IMR-90 (cell line): ENCODE measurements at regions not wholly inside any gene's neighbourhood (a gene's known extent, or its start where the extent isn't known, plus 50 kb on each side); places are given as distances from the start of the nearest gene placed in this dataset.

Experiments used
- ATAC-seq: fragments of 200-7000 bp; cut with Tn5 transposase; 2 replicates; pipeline ENCODE4 v1.9.1; 2020; ENCODE audit warnings: low read depth, mild to moderate bottlenecking, moderate library complexity
- BruUV-seq: library from RNA; stranded (reverse); fragments of 400-500 nt; replicated peaks from 2 replicates; lab custom pipeline; 2021; lab: Mats Ljungman, UMichigan
- CTCF ChIA-PET: fragments of 300-600 bp; formaldehyde crosslinking; extraction: SDS; loops from one replicate; lab custom pipeline; 2021; ENCODE audit warnings: antibody characterized with exemption; lab: Yijun Ruan, JAX
- POLR2A ChIA-PET: fragments of 300-600 bp; sonication (Branson Sonifier 250); formaldehyde crosslinking; loops from one replicate; lab custom pipeline; 2022; ENCODE audit warnings: antibody characterized with exemption; ENCODE audit not compliant: unreplicated experiment; lab: Charles Lee
- DNase-seq: peaks from one replicate; pipeline ENCODE4 v3.0.0; 2013
- H2AFZ ChIP-seq: replicated peaks from 2 replicates; pipeline ENCODE3; 2013; ENCODE audit warnings: low read length, mild to moderate bottlenecking; ENCODE audit not compliant: poor library complexity
- H2AK5ac ChIP-seq: 2 replicates; pipeline ENCODE4 v1.6.1; 2013; ENCODE audit warnings: low read depth, low read length, inconsistent platforms
- H2AK9ac ChIP-seq: replicated peaks from 2 replicates; pipeline ENCODE3; 2013; ENCODE audit warnings: mild to moderate bottlenecking, low read depth, low read length, moderate library complexity; ENCODE audit not compliant: poor library complexity
- H2BK120ac ChIP-seq: 2 replicates; pipeline ENCODE4 v1.6.1; 2013; ENCODE audit warnings: low read depth, low read length, inconsistent platforms
- H2BK15ac ChIP-seq: 3 replicates; pipeline ENCODE4 v1.6.1; 2013; ENCODE audit warnings: low read depth, low read length, inconsistent platforms
- H2BK20ac ChIP-seq: 2 replicates; pipeline ENCODE4 v1.6.1; 2013; ENCODE audit warnings: low read depth, mild to moderate bottlenecking, inconsistent platforms, low read length, moderate library complexity
- H2BK5ac ChIP-seq: 2 replicates; pipeline ENCODE4 v1.6.1; 2013; ENCODE audit warnings: mild to moderate bottlenecking, low read depth, low read length, inconsistent platforms; ENCODE audit not compliant: poor library complexity, severe bottlenecking
- H3K14ac ChIP-seq: replicated peaks from 2 replicates; pipeline ENCODE4 v1.6.1; 2013; ENCODE audit warnings: low read depth, low read length, inconsistent platforms
- H3K18ac ChIP-seq: 2 replicates; pipeline ENCODE4 v1.6.1; 2013; ENCODE audit warnings: low read depth, low read length, control low read depth
- H3K23ac ChIP-seq: 2 replicates; pipeline ENCODE4 v1.6.1; 2013; ENCODE audit warnings: low read depth, low read length, inconsistent platforms
- H3K27ac ChIP-seq: 2 replicates; pipeline ENCODE4 v1.5.1; 2013; ENCODE audit warnings: mild to moderate bottlenecking, control low read depth, low read length; ENCODE audit not compliant: insufficient read depth
- H3K27me3 ChIP-seq: 2 replicates; pipeline ENCODE4 v1.6.1; 2013; ENCODE audit warnings: low read length; ENCODE audit not compliant: control insufficient read depth, insufficient read depth
- H3K36me3 ChIP-seq: 2 replicates; pipeline ENCODE4 v1.6.1; 2013; ENCODE audit warnings: low read length, mixed read lengths; ENCODE audit not compliant: control insufficient read depth, insufficient read depth
- H3K4ac ChIP-seq: 2 replicates; pipeline ENCODE4 v1.6.1; 2013; ENCODE audit warnings: low read depth, low read length, inconsistent platforms
- H3K4me1 ChIP-seq: 2 replicates; pipeline ENCODE4 v1.6.1; 2013; ENCODE audit warnings: low read length, mixed read lengths; ENCODE audit not compliant: control insufficient read depth, insufficient read depth
- H3K4me2 ChIP-seq: 2 replicates; pipeline ENCODE4 v1.6.1; 2013; ENCODE audit warnings: low read depth, mild to moderate bottlenecking, control low read depth, low read length, moderate library complexity
- H3K4me3 ChIP-seq: 2 replicates; pipeline ENCODE4 v1.5.1; 2013; ENCODE audit warnings: low read depth, mild to moderate bottlenecking, control low read depth, low read length, moderate library complexity; ENCODE audit not compliant: insufficient read depth
- H3K56ac ChIP-seq: 2 replicates; pipeline ENCODE4 v1.6.1; 2013; ENCODE audit warnings: low read length, inconsistent platforms; ENCODE audit not compliant: insufficient read depth; ENCODE audit errors: extremely low read depth
- H3K79me1 ChIP-seq, 2 experiments: 2 replicates each; pipeline ENCODE4 v1.6.1; 2013; ENCODE audit warnings: low read length in 2 of 2, inconsistent platforms in 1 of 2, low read depth in 1 of 2
- H3K9ac ChIP-seq: 2 replicates; pipeline ENCODE4 v1.6.1; 2013; ENCODE audit warnings: low read depth, low read length, control low read depth
- H3K9me1 ChIP-seq: 2 replicates; pipeline ENCODE4 v1.6.1; 2013; ENCODE audit warnings: low read length, inconsistent platforms; ENCODE audit not compliant: insufficient read depth
- H3K9me3 ChIP-seq: 2 replicates; pipeline ENCODE4 v1.6.1; 2013; ENCODE audit warnings: low read length; ENCODE audit not compliant: control insufficient read depth, insufficient read depth
- H4K20me1 ChIP-seq: 2 replicates; pipeline ENCODE4 v1.6.1; 2013; ENCODE audit warnings: low read length, inconsistent platforms; ENCODE audit not compliant: insufficient read depth
- H4K5ac ChIP-seq: 2 replicates; pipeline ENCODE4 v1.6.1; 2013; ENCODE audit warnings: mild to moderate bottlenecking, low read depth, low read length, control low read depth
- H4K8ac ChIP-seq, 2 experiments: 2 replicates each; pipeline ENCODE4 v1.6.1; 2013; ENCODE audit warnings: low read depth in 2 of 2, low read length in 2 of 2, control low read depth in 1 of 2, inconsistent platforms in 1 of 2
- H4K91ac ChIP-seq: 2 replicates; pipeline ENCODE4 v1.6.1; 2013; ENCODE audit warnings: low read depth, low read length, inconsistent platforms; ENCODE audit not compliant: insufficient read depth
- BHLHE40 ChIP-seq: fragments of 150-350 bp; IDR thresholded peaks from 2 replicates; pipeline ENCODE4 v1.6.1; 2016; ENCODE audit warnings: mild to moderate bottlenecking, low read depth, low read length
- CEBPB ChIP-seq: IDR thresholded peaks from 2 replicates; pipeline ENCODE4 v1.6.1; 2012; ENCODE audit warnings: low read depth, low read length, improper control_type of control experiment
- CHD1 ChIP-seq: IDR thresholded peaks from 2 replicates; pipeline ENCODE4 v1.6.1; 2012; ENCODE audit warnings: low read depth, low read length, improper control_type of control experiment
- ELK1 ChIP-seq: fragments of 150-350 bp; IDR thresholded peaks from 2 replicates; pipeline ENCODE4 v1.6.1; 2016; ENCODE audit warnings: low read depth, mild to moderate bottlenecking, low read length, moderate library complexity, borderline replicate concordance
- FOS ChIP-seq: fragments of 150-350 bp; IDR thresholded peaks from 2 replicates; pipeline ENCODE4 v1.6.1; 2016; ENCODE audit warnings: low read depth, low read length
- MAFK ChIP-seq: IDR thresholded peaks from 2 replicates; pipeline ENCODE4 v1.6.1; 2012; ENCODE audit warnings: low read depth, low read length, improper control_type of control experiment
- MAZ ChIP-seq: IDR thresholded peaks from 2 replicates; pipeline ENCODE4 v1.6.1; 2012; ENCODE audit warnings: low read depth, mild to moderate bottlenecking, low read length, improper control_type of control experiment, moderate library complexity, borderline replicate concordance
- MXI1 ChIP-seq: IDR thresholded peaks from 2 replicates; pipeline ENCODE4 v1.6.1; 2012; ENCODE audit warnings: low read depth, mild to moderate bottlenecking, low read length, moderate library complexity, borderline replicate concordance
- NFE2L2 ChIP-seq: fragments of 150-350 bp; IDR thresholded peaks from 2 replicates; pipeline ENCODE4 v1.6.1; 2016; ENCODE audit warnings: low read depth, mild to moderate bottlenecking, low read length
- POLR2A ChIP-seq: IDR thresholded peaks from 2 replicates; pipeline ENCODE4 v1.6.1; 2012; ENCODE audit warnings: mild to moderate bottlenecking, low read depth, low read length
- RAD21 ChIP-seq: IDR thresholded peaks from 2 replicates; pipeline ENCODE4 v1.6.1; 2012; ENCODE audit warnings: low read length, improper control_type of control experiment
- RCOR1 ChIP-seq: IDR thresholded peaks from 2 replicates; pipeline ENCODE4 v1.6.1; 2012; ENCODE audit warnings: mild to moderate bottlenecking, low read length, improper control_type of control experiment; ENCODE audit not compliant: insufficient replicate concordance
- RFX5 ChIP-seq: IDR thresholded peaks from 2 replicates; pipeline ENCODE4 v1.8.0; 2012; ENCODE audit warnings: low read depth, mild to moderate bottlenecking, low read length, moderate library complexity
- SMC3 ChIP-seq: fragments of 150-350 bp; IDR thresholded peaks from 2 replicates; pipeline ENCODE4 v1.6.1; 2016; ENCODE audit warnings: low read depth, mild to moderate bottlenecking, antibody characterized with exemption, low read length, moderate library complexity
- WGBS, 2 experiments: methylation state at CpG; one replicate each; pipeline versions ENCODE4 v1.1.5 to v1.1.7; 2013; ENCODE audit warnings: missing lambda C conversion rate in 2 of 2; ENCODE audit not compliant: insufficient read length in 1 of 2; ENCODE audit errors: extremely low coverage in 2 of 2; 5-methylcytosine and 5-hydroxymethylcytosine counted together
- dilution Hi-C: fragments of 300-500 bp; cut with HindIII; formaldehyde crosslinking; loops from one replicate; pipeline ENCODE4 v1.14.3; 2018; ENCODE audit warnings: low sequenced_read_pairs; ENCODE audit not compliant: unreplicated experiment
- in situ Hi-C: fragments of 300-500 bp; cut with MboI; formaldehyde crosslinking; loops from 3 replicates; pipeline ENCODE4 v1.14.3; 2019; ENCODE audit warnings: low sequenced_read_pairs, inconsistent platforms, mixed read lengths
- intact Hi-C: fragments of 100-400 bp; cut with micrococcal nuclease; formaldehyde crosslinking; loops from 2 replicates; pipeline ENCODE4 v1.10.0; 2022
- TF ChIP-seq, protein P1 (sequence below): fragments of 150-350 bp; IDR thresholded peaks from 2 replicates; pipeline ENCODE4 v1.6.1; 2017; ENCODE audit warnings: mild to moderate bottlenecking, antibody characterized with exemption, low read length, low read depth
- TF ChIP-seq, protein P2 (sequence below): conservative IDR thresholded peaks from 2 replicates; pipeline ENCODE4 v1.5.1; 2012; ENCODE audit warnings: mild to moderate bottlenecking, low read depth, low read length, improper control_type of control experiment

GRCh38 chr4:19888587-19888986 lies 363.1 kb upstream of the SLIT2 start:
- no peak overlapping the region for H2AK5ac ChIP-seq
- no peaks in the 10 kb centered on the region for H3K9me1 ChIP-seq
- in situ Hi-C loops (no loop called here), intact Hi-C loops (loop anchor here (10.0 kb wide), 1 partner anchor 584 kb away; no protein-coding TSS in a partner anchor), dilution Hi-C loops (no loop called here)
- no peak overlapping the region for H3K18ac ChIP-seq
- H2BK20ac ChIP-seq = no peak overlapping the region
- H3K4ac ChIP-seq = no peak overlapping the region
- WGBS, 2 experiments = no CpG with 5 or more reads among the region's 2 CpGs
- H3K9ac ChIP-seq = no peak overlapping the region
- no peak overlapping the region for H3K4me3 ChIP-seq
- no peak for TF ChIP-seq CHD1
- TF ChIP-seq, protein P1, sequence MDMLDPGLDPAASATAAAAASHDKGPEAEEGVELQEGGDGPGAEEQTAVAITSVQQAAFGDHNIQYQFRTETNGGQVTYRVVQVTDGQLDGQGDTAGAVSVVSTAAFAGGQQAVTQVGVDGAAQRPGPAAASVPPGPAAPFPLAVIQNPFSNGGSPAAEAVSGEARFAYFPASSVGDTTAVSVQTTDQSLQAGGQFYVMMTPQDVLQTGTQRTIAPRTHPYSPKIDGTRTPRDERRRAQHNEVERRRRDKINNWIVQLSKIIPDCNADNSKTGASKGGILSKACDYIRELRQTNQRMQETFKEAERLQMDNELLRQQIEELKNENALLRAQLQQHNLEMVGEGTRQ = no peak
- TF ChIP-seq MAZ = no peak
- TF ChIP-seq, protein P2, sequence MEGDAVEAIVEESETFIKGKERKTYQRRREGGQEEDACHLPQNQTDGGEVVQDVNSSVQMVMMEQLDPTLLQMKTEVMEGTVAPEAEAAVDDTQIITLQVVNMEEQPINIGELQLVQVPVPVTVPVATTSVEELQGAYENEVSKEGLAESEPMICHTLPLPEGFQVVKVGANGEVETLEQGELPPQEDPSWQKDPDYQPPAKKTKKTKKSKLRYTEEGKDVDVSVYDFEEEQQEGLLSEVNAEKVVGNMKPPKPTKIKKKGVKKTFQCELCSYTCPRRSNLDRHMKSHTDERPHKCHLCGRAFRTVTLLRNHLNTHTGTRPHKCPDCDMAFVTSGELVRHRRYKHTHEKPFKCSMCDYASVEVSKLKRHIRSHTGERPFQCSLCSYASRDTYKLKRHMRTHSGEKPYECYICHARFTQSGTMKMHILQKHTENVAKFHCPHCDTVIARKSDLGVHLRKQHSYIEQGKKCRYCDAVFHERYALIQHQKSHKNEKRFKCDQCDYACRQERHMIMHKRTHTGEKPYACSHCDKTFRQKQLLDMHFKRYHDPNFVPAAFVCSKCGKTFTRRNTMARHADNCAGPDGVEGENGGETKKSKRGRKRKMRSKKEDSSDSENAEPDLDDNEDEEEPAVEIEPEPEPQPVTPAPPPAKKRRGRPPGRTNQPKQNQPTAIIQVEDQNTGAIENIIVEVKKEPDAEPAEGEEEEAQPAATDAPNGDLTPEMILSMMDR = no peak
- no peak for TF ChIP-seq SMC3
- TF ChIP-seq RFX5 = no peak
- no peak for TF ChIP-seq CEBPB
- no peak for TF ChIP-seq RAD21
- TF ChIP-seq RCOR1 = no peak
- no peak for TF ChIP-seq ELK1
- TF ChIP-seq MAFK = no peak
- no peak for TF ChIP-seq FOS
- TF ChIP-seq POLR2A = no peak
- TF ChIP-seq MXI1 = no peak
- no peak for TF ChIP-seq NFE2L2
- TF ChIP-seq BHLHE40 = no peak
- no TSS peak for BruUV-seq
- no peak overlapping the region for H2BK15ac ChIP-seq
- H3K56ac ChIP-seq = no peak overlapping the region
- ChIA-PET POLR2A (no interaction called here), CTCF (no interaction called here)
- no peaks in the 10 kb centered on the region for H3K36me3 ChIP-seq
- no peak overlapping the region for H4K5ac ChIP-seq
- no peak overlapping the region for H2BK5ac ChIP-seq
- no peak overlapping the region for H4K91ac ChIP-seq
- H3K27me3 ChIP-seq = peaks cover 2% of the 10 kb centered on the region; the same call in 1 of the 2 replicates
- H4K20me1 ChIP-seq = no peaks in the 10 kb centered on the region
- no peak overlapping the region for H3K4me2 ChIP-seq
- no peaks in the 10 kb centered on the region; the same call in 1 of the 2 replicates for H3K4me1 ChIP-seq
- H4K8ac ChIP-seq = no peak overlapping the region
- no peak overlapping the region for H2AK9ac ChIP-seq
- H3K23ac ChIP-seq = no peak overlapping the region
- H2BK120ac ChIP-seq = no peak overlapping the region
- H3K79me1 ChIP-seq = no peaks in the 10 kb centered on the region
- H3K14ac ChIP-seq = no peak overlapping the region
- no peak overlapping the region for H3K27ac ChIP-seq
- ATAC-seq (no peak), DNase-seq (no peak)
- H3K9me3 ChIP-seq = no peaks in the 10 kb centered on the region
- H2AFZ ChIP-seq = no peak overlapping the region
